Prostate gland (tissue), 2 donors: ENCODE measurements at regions not wholly inside any gene's neighbourhood (a gene's known extent, or its start where the extent isn't known, plus 50 kb on each side); places are given as distances from the start of the nearest gene placed in this dataset.
A peak's percentile ranks its signal among the peaks of the same experiment; 100 is the strongest.

Source experiments
- CTCF ChIP-seq, 4 experiments: fragments of 200-600 bp in 2 of 4; fragments of 450-650 bp in 2 of 4; sonication (generic) in 2 of 4; IDR thresholded peaks; 1 replicate in 3 of 4; 2 replicates in 1 of 4; pipeline ENCODE4 v1.5.1; 2016 to 2019; ENCODE audit warnings: antibody characterized with exemption in 4 of 4, mild to moderate bottlenecking in 2 of 4, moderate library complexity in 2 of 4
- POLR2A ChIP-seq: fragments of 450-650 bp; IDR thresholded peaks from one replicate; pipeline ENCODE4 v1.6.1; 2016; ENCODE audit warnings: antibody characterized with exemption, mild to moderate bottlenecking
- POLR2AphosphoS5 ChIP-seq: sonication (generic); formaldehyde crosslinking; IDR thresholded peaks from one replicate; pipeline ENCODE4 v1.6.1; 2017; ENCODE audit warnings: antibody characterized with exemption

- no peak for TF ChIP-seq POLR2A
- TF ChIP-seq CTCF (IDR thresholded peaks at IDR 0.05), result no peak
- TF ChIP-seq POLR2AphosphoS5, result peak; percentile 19
Observed at GRCh38 chr10:121158988-121159579, 307.9 kb downstream of the WDR11 start.
